ENCODE measurements at regions not wholly inside any gene's neighbourhood (a gene's known extent, or its start where the extent isn't known, plus 50 kb on each side); places are given as distances from the start of the nearest gene placed in this dataset.
"Not testable (repeated sequence)": the region's sequence is repeated elsewhere in the genome, so short reads cannot be mapped to it uniquely, and the experiment has no call there.

DNA sequence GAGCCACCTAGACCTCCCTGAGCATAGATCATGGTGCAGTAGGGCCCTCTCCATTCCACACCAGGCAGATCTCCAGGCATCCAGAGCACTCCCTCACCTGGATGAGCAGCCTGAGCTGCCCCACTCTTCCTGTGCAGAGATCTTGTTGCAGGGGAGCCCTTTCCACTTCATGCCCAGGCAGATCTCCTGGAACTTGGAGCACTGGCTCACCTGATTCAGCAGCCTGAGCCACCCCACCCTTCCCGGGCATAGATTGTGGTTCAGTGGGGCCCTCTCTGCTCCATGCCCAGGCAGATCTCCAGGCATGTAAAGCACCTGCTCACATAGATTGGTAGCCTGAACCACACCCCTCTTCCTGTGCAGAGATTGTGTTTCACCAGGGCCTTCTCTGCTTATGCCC lies 78.0 kb downstream of the SEC16B start:
- Histone ChIP-seq H3K36me3 (no peaks in the 10 kb centered on the region), H3K9me3 (replicated peaks) (no peaks in the 10 kb centered on the region), H3K4me3 (no peak overlapping the region), H3K4me1 (no peaks in the 10 kb centered on the region), H3K27me3 (no peaks in the 10 kb centered on the region), H3K27ac (no peak overlapping the region)
- DNase-seq, result no peak

DNA sequence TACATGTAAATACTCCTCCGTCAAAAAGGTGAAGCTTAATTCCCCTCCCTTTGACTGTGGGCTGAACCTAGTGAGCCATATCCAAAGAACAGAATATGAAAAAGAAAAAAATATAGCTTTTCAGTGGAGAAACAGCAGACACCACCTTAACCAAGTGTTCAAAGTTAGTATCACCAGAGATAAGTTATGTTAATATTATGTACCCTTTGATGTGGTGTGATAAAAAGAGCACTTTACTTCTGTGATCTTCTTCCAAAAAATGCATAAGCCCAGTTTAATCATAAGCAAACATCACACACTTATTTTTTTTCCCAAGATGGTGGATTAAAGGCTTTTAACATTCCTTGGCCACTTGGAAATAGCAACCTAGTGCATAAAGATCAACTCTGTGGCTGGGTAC lies 79.4 kb downstream of the SEC16B start:
- DNase-seq, result no peak

GRCh38 chr1:177884479-177885021 lies 85.3 kb downstream of the SEC16B start:
- Histone ChIP-seq H3K27me3 (no peaks in the 10 kb centered on the region), H3K27ac (no peak overlapping the region), H3K4me1 (no peaks in the 10 kb centered on the region), H3K36me3 (no peaks in the 10 kb centered on the region), H3K4me3 (no peak overlapping the region), H3K9me3 (replicated peaks) (no peaks in the 10 kb centered on the region)
- DNase-seq, result no peak

More for the DNA sequence above, 79.4 kb downstream of the SEC16B start:
- no peak overlapping the region for H3K27ac ChIP-seq
- H3K9me3 ChIP-seq (replicated peaks), result no peaks in the 10 kb centered on the region
- H3K4me1 ChIP-seq, result no peaks in the 10 kb centered on the region
- no peaks in the 10 kb centered on the region for H3K27me3 ChIP-seq
- no peak overlapping the region for H3K4me3 ChIP-seq
- H3K36me3 ChIP-seq, result no peaks in the 10 kb centered on the region

DNA sequence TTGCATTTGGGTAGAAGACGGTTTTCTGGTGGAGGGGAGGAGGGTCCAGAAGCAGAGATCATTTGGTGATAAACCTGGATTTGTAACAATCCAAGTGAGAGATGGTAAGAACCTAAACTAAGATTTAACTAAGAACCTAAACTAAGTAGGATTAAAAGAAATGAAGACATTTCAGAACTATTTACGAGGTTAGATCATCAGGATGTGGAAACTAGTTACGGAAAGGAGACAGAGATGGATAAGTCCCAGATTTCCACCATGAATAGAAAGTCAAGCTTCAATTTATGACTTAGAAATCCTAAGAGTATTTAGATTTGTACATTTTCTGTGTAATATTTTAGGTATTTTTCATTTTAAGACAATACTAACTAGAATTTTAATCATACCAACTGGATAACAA lies 86.3 kb downstream of the SEC16B start:
- Histone ChIP-seq H3K4me3 (no peak overlapping the region), H3K27me3 (no peaks in the 10 kb centered on the region), H3K36me3 (no peaks in the 10 kb centered on the region), H3K4me1 (no peaks in the 10 kb centered on the region), H3K9me3 (replicated peaks) (no peaks in the 10 kb centered on the region), H3K27ac (no peak overlapping the region)
- DNase-seq, result no peak

DNA sequence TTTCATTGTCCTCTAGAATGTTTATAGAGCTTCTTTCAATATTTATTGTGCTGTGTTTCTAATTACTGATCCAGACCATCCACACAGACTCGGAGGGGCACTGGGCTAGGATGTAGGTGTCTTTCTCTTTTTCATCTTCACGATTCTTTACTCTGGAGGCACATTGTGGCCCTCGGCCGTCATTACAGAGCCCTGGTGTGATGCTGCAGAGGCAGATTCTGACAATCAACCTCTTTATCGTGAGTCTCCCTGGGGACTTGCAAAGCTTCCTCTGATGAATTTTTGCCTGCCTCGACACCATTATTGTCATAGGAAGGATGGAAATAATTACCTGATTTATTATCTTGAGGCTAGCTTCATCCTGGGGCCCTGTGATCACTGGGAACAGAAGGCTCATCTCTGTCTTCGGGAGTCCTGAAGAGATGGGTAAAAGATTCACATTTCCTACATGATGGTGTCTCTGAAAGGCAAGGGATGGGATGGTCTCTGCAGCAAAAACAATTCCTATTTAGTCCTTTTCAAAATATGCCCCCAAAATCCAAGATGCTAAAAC lies 89.4 kb downstream of the SEC16B start:
- Histone ChIP-seq H3K27me3 (no peaks in the 10 kb centered on the region), H3K4me1 (no peaks in the 10 kb centered on the region), H3K27ac (no peak overlapping the region), H3K9me3 (replicated peaks) (no peaks in the 10 kb centered on the region), H3K36me3 (no peaks in the 10 kb centered on the region), H3K4me3 (no peak overlapping the region)
- no peak for DNase-seq

- no peaks in the 10 kb centered on the region for H3K36me3 ChIP-seq
- H3K4me1 ChIP-seq, result no peaks in the 10 kb centered on the region
- no peak for DNase-seq
These were observed 92.8 kb downstream of the SEC16B start for GRCh38 chr1:177877086-177877485.

GRCh38 chr1:177873238-177873637 lies 96.6 kb downstream of the SEC16B start:
- Histone ChIP-seq H3K27ac (no peak overlapping the region), H3K27me3 (no peaks in the 10 kb centered on the region), H3K4me1 (no peaks in the 10 kb centered on the region), H3K4me3 (no peak overlapping the region), H3K36me3 (no peaks in the 10 kb centered on the region), H3K9me3 (replicated peaks) (no peaks in the 10 kb centered on the region)
- peak; percentile 13 to 21 for DNase-seq

More at GRCh38 chr1:177877086-177877485, 92.8 kb downstream of the SEC16B start:
- no peaks in the 10 kb centered on the region for H3K27me3 ChIP-seq
- no peak overlapping the region for H3K4me3 ChIP-seq
- no peak overlapping the region for H3K27ac ChIP-seq
- no peaks in the 10 kb centered on the region for H3K9me3 ChIP-seq (replicated peaks)

- Histone ChIP-seq H3K4me3 (no peak overlapping the region), H3K27me3 (no peaks in the 10 kb centered on the region), H3K4me1 (no peaks in the 10 kb centered on the region), H3K9me3 (replicated peaks) (no peaks in the 10 kb centered on the region), H3K27ac (no peak overlapping the region), H3K36me3 (no peaks in the 10 kb centered on the region)
- DNase-seq, result no peak
These were observed 97.5 kb downstream of the SEC16B start for GRCh38 chr1:177872308-177872900.

DNA sequence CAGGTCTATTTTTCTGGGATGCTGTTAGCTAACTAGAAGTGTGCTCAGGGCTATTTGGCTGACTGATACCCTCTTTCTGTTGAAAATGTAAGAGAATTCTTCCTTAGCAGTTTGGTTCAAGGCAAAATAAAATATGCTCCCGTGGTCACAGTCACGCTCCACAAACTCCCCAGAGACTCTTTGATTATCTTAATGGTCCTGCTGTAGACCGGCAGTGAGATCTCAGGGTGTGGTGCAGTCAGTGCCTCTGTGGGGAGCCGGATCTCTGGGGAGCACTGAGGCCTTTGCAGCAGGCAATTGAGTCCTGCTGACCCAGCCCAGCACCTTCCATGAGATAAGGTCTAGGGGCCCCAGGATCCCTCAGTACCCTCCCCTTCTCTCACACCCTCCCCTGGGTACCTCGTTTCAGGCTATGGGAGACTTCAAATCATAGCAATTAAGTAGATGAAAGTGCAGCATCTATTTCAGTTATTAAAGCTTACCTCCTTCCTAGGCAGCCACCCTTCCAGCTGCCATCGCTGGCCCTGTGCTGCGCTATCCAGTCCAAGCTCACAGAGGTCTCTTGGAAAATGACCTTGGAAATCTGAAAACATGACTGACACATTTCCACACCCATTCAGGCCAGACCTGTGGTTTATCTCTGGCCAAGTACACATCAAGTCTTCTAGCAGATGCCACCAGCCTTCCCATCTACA lies 98.1 kb downstream of the SEC16B start:
- DNase-seq, result no peak
- Histone ChIP-seq H3K4me3 (no peak overlapping the region), H3K9me3 (replicated peaks) (no peaks in the 10 kb centered on the region), H3K27ac (no peak overlapping the region), H3K4me1 (no peaks in the 10 kb centered on the region), H3K36me3 (no peaks in the 10 kb centered on the region), H3K27me3 (no peaks in the 10 kb centered on the region)

DNA sequence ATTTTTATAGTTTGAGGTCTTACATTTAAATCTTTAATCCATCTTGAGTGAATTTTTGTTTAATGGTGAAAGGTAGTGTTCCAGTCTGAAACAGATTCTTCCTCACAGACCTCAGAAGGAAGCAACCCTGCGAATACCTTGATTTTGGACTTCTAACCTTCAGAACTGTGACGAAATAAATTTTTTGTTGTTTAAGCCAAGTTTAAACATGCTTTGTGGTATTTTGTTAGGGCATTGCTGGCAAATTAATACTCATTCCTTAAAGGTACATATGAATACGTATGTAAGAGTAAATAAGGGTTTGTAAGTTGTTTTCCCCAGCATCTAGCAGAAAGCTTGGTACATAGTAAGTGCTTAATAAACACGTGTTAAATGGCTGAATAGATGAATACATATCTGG lies 100.3 kb downstream of the SEC16B start:
- no peaks in the 10 kb centered on the region for H3K4me1 ChIP-seq
- H3K27me3 ChIP-seq, result no peaks in the 10 kb centered on the region
- no peak for DNase-seq
- H3K27ac ChIP-seq, result no peak overlapping the region
- H3K4me3 ChIP-seq, result no peak overlapping the region
- H3K36me3 ChIP-seq, result no peaks in the 10 kb centered on the region
- H3K9me3 ChIP-seq (replicated peaks), result no peaks in the 10 kb centered on the region

DNA sequence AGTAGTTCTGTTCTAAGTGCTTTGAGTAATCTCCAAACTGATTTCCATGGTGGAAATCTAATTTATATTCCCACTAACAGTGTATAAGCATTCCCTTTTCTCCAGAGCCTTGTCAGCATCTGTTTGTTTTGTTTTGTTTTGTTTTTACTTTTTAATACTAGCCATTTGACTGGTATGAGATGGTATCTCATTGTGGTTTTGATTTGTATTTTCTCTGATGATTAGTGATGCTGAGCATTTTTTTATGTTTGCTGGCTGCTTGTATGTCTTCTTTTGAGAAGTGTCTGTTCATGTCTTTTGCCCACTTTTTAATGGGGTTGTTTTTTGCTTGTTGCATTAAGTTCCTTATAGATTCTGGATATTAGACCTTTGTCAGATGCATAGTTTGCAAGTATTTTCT lies 100.8 kb downstream of the SEC16B start:
- not testable (repeated sequence) for H3K9me3 ChIP-seq (replicated peaks); H3K27ac ChIP-seq; H3K4me3 ChIP-seq; H3K4me1 ChIP-seq; DNase-seq; H3K36me3 ChIP-seq; H3K27me3 ChIP-seq

- Histone ChIP-seq H3K36me3 (no peaks in the 10 kb centered on the region), H3K9me3 (replicated peaks) (no peaks in the 10 kb centered on the region), H3K27ac (no peak overlapping the region), H3K27me3 (no peaks in the 10 kb centered on the region), H3K4me3 (no peak overlapping the region), H3K4me1 (no peaks in the 10 kb centered on the region)
- peak in 1 of 2 experiments; percentile 35 for DNase-seq
These were observed 104.1 kb downstream of the SEC16B start for GRCh38 chr1:177865807-177866206.

DNA sequence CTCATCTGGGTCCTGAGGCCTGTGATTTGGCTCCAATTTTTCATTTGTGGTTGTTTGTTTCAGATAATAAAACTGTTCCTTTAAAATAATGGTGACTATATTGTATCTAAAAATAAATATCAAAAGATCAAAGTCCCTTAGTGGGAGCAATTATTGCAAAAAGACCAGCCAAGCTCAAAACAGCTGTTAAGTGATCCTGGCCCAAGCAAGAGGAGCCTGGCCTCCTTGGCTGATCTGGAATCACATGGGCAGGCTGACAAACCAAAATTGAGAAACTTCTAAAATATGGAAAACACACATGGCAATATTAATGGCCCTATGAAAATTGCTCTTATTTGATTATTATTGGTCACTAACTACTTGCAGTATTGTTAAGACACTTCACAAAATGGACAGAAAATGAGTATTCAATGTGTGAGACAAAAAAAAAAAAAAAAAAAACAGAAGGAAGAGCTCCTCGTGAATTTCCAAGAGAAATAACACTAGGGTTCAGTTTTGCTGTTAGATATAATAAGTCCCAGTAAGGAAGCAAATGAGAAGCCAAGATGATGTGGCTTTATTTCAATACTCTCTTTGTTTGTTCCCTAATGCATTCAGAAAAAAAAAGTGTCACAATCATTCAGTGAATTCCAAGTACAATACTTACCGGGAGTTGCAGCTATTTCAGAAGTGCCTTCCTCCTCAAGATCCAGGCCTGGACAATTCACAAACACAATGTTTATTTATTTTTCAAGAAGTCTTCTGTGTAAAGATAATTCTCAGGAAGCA lies 105.1 kb downstream of the SEC16B start:
- Histone ChIP-seq H3K27me3 (no peaks in the 10 kb centered on the region), H3K27ac (no peak overlapping the region), H3K4me3 (no peak overlapping the region), H3K36me3 (no peaks in the 10 kb centered on the region), H3K4me1 (no peaks in the 10 kb centered on the region), H3K9me3 (replicated peaks) (no peaks in the 10 kb centered on the region)
- no peak for DNase-seq

DNA sequence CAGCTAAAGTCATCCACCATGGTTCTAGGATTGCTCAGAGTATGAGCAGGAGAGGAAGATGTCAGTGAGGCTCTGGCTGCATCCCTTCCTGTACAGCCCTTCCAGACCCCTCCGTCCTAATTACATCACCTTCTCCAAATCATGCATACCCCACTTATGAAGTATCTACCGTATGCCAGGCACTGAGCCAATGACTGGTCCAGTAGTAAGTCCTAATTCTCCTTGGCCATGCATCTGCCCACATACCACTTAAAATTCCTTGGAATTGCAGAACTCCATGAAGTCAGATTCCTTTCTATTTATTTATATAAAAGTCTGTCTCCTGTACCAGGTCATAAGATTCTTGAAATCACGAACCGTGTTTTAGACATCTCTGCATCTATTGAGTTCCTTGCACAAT lies 106.1 kb downstream of the SEC16B start:
- Histone ChIP-seq H3K4me3 (no peak overlapping the region), H3K27me3 (no peaks in the 10 kb centered on the region), H3K9me3 (replicated peaks) (no peaks in the 10 kb centered on the region), H3K36me3 (no peaks in the 10 kb centered on the region), H3K27ac (no peak overlapping the region), H3K4me1 (no peaks in the 10 kb centered on the region)
- DNase-seq, result no peak

DNA sequence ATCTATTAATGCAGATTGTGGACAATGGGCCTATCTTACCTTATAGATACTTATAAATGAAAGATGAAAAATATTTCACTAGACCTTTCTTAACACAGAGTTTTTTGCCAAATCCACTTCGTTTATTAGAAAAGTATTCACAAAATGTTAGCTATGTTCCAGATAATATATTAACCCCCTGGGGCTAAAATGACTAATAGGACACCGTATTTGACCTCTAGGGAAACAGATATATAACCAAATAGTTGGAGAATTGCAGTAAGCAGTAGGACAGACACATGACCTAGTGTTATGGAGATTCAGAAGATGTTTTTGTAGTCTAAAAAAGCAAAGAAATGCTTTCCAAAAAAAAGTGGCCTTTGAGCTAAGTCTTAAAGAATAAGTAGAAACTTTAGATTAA lies 106.9 kb downstream of the SEC16B start:
- Histone ChIP-seq H3K4me3 (no peak overlapping the region), H3K27ac (no peak overlapping the region), H3K9me3 (replicated peaks) (no peaks in the 10 kb centered on the region), H3K4me1 (no peaks in the 10 kb centered on the region), H3K27me3 (no peaks in the 10 kb centered on the region), H3K36me3 (no peaks in the 10 kb centered on the region)
- no peak for DNase-seq

All from SJCRH30 (cell line).